ENCODE measurements at regions not wholly inside any gene's neighbourhood (a gene's known extent, or its start where the extent isn't known, plus 50 kb on each side); places are given as distances from the start of the nearest gene placed in this dataset.
"Not testable (repeated sequence)": the region's sequence is repeated elsewhere in the genome, so short reads cannot be mapped to it uniquely, and the experiment has no call there.

GRCh38 chr18:47677952-47678351, 252.5 kb downstream of the SMAD2 start:
- DNase-seq (ENCODE audit: low read depth): no peak

DNA sequence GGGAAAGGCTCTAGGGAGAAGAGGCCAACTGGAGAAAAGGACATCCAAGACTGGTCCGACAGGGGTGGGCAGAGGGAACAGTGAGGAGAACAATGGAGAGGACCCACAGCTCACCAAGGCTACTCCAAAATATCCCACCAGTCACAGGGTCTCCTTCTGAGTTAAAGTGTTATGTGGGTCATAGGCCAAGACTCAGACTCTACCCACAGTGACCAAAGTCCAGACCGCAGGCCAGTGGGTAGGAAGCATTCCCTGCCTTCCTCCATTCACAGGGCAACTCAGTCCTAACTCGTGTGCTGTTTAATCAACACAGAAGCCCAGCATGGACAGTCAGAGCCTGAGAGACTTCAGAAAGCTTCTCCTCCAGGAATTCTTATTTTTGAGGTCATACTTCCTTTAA, 260.6 kb downstream of the SMAD2 start:
- no peak for DNase-seq (ENCODE audit: low read depth)

GRCh38 chr18:47658498-47658897, 272.0 kb downstream of the SMAD2 start:
- DNase-seq (ENCODE audit: low read depth): no peak

- DNase-seq (ENCODE audit: low read depth): no peak
Observed at GRCh38 chr18:47654988-47655387, 275.5 kb downstream of the SMAD2 start.

- DNase-seq (ENCODE audit: low read depth): no peak
Observed at GRCh38 chr18:47644896-47645295, 285.6 kb downstream of the SMAD2 start.

DNA sequence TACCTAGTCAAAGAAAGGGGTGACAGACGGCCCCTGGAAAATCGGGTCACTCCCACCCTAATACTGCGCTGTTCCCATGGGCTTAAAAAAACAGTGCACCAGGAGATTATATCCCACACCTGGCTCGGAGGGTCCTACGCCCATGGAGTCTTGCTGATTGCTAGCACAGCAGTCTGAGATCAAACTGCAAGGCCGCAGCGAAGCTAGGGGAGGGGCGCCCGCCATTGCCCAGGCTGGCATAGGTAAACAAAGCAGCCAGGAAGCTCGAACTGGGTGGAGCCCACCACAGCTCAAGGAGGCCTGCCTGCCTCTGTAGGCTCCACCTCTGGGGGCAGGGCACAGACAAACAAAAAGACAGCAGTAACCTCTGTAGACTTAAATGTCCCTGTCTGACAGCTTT, 292.9 kb downstream of the SMAD2 start:
- DNase-seq (ENCODE audit: low read depth): not testable (repeated sequence)

DNA sequence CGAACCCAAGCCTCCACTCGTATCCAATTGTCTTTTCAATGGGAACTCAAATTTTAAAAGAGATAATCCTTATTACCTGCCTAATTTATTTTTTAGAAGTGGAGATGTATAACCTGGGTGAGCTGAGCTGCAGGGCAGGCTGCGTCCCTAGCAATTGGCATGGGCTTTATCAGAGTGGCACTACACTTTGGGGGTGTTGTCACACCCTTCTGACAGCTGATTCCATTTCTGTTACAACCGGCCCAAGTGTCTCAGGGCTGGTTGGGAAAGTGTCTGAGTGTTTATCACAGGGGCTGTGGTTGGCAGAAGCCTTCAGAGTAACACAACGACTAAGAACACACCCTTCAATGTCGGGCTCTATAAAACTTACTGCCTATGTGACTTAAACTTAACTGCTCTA, 295.0 kb downstream of the SMAD2 start:
- DNase-seq (ENCODE audit: low read depth): no peak

DNA sequence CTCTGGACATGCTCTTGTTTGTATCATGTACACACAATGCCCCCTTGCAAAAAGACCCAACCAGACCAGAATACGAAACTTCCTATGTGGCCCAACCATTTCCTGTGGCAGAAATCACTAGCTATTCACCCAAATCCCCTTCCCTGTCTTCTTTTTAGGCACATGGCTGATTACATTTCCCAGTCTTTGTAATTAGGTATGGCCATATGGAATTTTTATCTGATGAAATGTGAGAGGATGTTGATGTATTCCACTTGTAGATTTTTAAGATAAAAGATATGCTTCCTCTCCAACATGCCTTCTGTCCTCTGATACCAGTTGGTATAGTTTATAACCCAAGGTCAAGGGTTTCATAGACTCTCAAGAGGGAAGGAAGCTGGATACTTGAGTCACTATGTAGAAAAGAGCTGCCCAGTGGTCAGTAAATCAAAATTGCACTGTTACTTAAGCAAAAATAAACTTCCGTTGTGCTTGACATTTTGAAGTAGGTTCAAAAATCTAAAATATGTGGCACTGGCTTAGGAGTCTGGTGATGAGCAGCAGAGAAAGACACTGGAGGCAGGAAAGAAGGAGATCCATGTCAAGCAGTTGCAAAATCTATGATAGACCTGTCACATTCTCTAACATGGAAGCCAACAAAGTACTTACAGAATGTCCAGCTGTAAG, 297.4 kb downstream of the SMAD2 start:
- DNase-seq (ENCODE audit: low read depth): no peak

DNA sequence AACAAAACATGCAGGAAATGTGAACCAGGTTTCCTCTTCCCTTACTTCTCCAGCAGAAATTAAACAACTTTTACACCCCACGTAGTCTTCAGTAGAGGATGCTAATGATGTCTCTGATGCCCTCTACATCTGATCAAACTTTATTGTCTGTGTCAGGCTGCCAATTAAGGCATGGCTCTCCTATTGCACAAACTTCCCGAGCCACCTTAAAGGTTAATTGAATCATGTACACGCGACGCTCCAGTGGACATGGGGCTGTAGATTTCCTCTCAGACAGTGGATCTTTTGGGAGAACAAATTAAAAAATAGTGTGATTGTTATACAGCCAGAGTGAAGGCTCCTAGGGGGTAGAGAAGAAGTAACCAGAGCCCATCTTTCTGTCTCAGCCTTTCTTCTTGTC, 301.6 kb downstream of the SMAD2 start:
- no peak for DNase-seq (ENCODE audit: low read depth)

DNA sequence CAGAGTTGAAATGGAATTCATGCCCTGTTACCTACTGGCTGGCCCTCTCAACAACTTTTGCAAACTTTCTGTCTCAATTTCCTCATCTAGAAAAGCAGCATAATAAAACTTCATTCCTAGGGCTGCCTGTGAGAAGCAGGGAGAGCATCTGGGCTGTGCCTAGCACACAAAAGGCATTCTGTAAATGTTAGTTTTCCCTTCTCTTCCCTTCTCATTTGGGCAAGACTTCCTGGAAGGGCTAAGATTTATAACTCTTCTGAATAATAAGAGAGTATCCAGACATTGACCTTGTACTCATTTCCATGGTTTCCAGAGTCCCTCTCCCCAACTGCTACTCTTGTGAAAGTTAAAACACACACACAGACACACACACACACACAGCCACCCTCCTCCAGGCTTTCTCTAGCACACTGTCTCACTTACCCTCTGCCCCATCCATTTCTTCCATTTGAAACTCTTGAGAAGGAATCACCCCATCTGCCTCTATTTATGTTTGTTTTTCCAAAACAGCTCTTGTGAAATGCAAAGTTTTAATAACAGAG, 302.1 kb downstream of the SMAD2 start:
- no peak for DNase-seq (ENCODE audit: low read depth)

DNA sequence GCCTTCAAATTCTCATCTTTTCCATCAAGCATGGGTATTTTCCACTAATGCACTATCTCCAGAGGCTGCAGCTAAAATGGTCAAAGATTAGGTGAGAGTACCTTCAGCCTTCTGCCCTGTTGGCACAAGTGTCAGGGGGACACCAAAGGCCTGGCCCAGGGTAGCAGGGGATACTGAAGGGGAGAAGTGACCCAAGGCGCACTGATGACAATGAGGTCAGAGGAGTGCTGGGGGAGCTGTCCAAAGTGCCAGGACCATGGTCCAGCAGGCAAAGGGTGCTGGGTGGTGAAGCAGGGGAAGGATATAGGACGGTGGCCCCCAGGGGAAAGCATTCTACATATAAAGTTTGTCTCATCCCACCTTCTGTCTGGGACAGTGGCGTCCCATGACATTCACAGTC, 303.4 kb downstream of the SMAD2 start:
- no peak for DNase-seq (ENCODE audit: low read depth)

GRCh38 chr18:47619771-47620448, 310.5 kb downstream of the SMAD2 start:
- no peak for DNase-seq (ENCODE audit: low read depth)

GRCh38 chr18:47618758-47619157, 311.7 kb downstream of the SMAD2 start:
- DNase-seq (ENCODE audit: low read depth): no peak

DNA sequence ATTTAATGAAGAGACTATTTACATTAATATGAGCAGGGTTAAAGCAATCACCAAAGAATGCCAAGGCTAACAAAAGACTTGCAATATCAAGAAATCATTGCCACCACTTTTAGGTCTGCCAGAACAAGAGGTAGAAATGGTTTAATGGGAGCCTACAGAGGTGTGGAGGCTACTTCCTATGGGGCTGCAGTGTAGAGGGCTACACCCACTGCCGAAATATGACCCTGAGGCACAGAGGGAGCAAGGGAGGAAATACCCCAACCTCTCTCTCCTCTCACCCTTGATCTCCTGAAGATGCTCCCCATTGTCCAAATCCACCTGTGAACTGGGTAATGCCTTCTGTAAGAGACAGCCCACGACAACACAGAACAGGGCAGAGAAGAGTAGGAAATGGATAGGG, 315.4 kb downstream of the SMAD2 start:
- DNase-seq (ENCODE audit: low read depth): no peak

DNA sequence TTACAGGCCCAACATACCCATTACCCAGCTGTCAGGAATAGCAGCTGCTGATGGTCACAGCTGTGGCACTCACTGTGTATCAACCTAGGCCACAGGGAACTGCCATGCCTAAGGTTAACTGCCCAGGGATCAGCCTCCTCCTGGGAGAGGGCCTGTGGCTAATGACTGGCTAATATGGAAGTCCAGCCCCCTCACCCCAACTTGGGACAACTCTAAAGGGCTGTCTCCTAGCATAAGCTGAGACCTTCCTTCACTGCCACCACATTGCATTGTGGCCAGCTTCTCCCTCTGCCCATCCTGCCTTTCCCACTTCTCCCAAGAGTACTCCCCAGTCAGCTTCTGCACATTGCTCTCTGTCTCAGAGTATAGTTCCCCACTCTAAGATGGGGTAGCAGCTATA, 316.5 kb downstream of the SMAD2 start:
- DNase-seq (ENCODE audit: low read depth): no peak

- DNase-seq (ENCODE audit: low read depth): no peak
Observed at GRCh38 chr18:47611649-47612048, 318.8 kb downstream of the SMAD2 start.

DNA sequence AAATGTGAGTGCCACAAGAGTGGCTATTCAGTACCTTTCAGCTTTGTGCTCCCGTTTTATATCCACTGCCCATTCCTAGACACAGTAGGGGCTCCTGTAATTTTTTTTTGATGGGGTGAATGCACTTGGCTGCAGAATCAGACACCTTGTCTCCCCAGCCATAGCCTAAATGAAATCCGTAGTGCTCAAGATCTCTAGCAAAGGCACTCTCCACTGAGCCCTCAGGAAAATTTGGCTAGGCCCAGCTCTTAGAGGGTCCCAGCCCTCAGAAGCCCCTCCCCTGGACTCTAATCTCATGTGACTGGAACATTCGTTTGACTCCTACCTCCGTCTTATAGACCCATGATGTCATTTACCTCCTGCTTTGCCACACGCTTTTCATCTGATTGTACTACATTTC, 323.9 kb downstream of the SMAD2 start:
- DNase-seq (ENCODE audit: low read depth): no peak

DNA sequence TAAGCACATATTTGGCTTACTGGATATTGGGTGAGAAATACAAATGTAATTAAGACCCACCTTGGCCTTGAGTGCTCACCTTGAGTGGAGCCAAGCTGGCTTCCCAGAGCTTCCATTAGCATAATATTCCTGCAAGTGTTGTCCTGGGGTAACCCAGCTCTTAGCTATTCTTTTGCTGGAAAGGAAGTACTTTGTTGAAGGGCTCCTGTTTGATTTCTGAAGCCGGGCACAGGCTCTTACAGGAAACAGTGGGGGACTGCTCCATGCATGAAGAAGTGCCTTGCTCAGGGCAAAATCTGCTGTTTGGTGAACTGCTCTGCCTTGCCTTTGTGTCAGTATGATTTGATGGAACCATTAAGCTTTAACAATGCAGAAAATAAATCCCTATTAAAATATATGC, 325.4 kb downstream of the SMAD2 start:
- DNase-seq (ENCODE audit: low read depth): no peak

- no peak for DNase-seq (ENCODE audit: low read depth)
Observed at GRCh38 chr18:47604021-47604420, 326.4 kb downstream of the SMAD2 start.

- no peak for DNase-seq (ENCODE audit: low read depth)
Observed at GRCh38 chr18:47603158-47603557, 327.3 kb downstream of the SMAD2 start.

GRCh38 chr18:47602273-47602897, 328.1 kb downstream of the SMAD2 start:
- no peak for DNase-seq (ENCODE audit: low read depth)

GRCh38 chr18:47601581-47602272, 328.7 kb downstream of the SMAD2 start:
- no peak for DNase-seq (ENCODE audit: low read depth)
